OCI-LY7 (cell line): ENCODE measurements at regions not wholly inside any gene's neighbourhood (a gene's known extent, or its start where the extent isn't known, plus 50 kb on each side); places are given as distances from the start of the nearest gene placed in this dataset.

ENCODE experiments used
- EZH2phosphoT487 ChIP-seq: fragments of 200-600 bp; sonication (generic); IDR thresholded peaks from 2 replicates; pipeline ENCODE4 v1.6.1; 2018; ENCODE audit warnings: low read depth, borderline replicate concordance, mild to moderate bottlenecking, mixed run types, antibody characterized with exemption, low read length, moderate library complexity, mixed read lengths
- TF ChIP-seq, protein P1 (sequence below): fragments of 200-600 bp; sonication (generic); conservative IDR thresholded peaks from 2 replicates; pipeline ENCODE4 v1.5.1; 2014; ENCODE audit warnings: mild to moderate bottlenecking, antibody characterized with exemption, low read length, moderate library complexity, mixed read lengths

GRCh38 chr13:74586847-74587246, 452.6 kb upstream of the KLF12 start:
- TF ChIP-seq, protein P1, sequence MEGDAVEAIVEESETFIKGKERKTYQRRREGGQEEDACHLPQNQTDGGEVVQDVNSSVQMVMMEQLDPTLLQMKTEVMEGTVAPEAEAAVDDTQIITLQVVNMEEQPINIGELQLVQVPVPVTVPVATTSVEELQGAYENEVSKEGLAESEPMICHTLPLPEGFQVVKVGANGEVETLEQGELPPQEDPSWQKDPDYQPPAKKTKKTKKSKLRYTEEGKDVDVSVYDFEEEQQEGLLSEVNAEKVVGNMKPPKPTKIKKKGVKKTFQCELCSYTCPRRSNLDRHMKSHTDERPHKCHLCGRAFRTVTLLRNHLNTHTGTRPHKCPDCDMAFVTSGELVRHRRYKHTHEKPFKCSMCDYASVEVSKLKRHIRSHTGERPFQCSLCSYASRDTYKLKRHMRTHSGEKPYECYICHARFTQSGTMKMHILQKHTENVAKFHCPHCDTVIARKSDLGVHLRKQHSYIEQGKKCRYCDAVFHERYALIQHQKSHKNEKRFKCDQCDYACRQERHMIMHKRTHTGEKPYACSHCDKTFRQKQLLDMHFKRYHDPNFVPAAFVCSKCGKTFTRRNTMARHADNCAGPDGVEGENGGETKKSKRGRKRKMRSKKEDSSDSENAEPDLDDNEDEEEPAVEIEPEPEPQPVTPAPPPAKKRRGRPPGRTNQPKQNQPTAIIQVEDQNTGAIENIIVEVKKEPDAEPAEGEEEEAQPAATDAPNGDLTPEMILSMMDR: no peak
- no peak for TF ChIP-seq EZH2phosphoT487
